Suprapubic skin (tissue), 4 donors: ENCODE measurements at regions not wholly inside any gene's neighbourhood (a gene's known extent, or its start where the extent isn't known, plus 50 kb on each side); places are given as distances from the start of the nearest gene placed in this dataset.

Source experiments
- DNase-seq, 2 donors: peaks; one replicate each; pipeline ENCODE4 v3.0.0-alpha.2; 2019; ENCODE audit warnings: low spot score in 2 of 2
- H3K27ac ChIP-seq: fragments of 200-600 bp; sonication (generic); one replicate; pipeline ENCODE4 v1.5.1; 2019
- H3K27me3 ChIP-seq: fragments of 200-600 bp; sonication (generic); one replicate; pipeline ENCODE4 v1.5.1; 2019
- H3K36me3 ChIP-seq: fragments of 200-600 bp; sonication (generic); one replicate; pipeline ENCODE4 v1.5.1; 2019
- H3K4me1 ChIP-seq: fragments of 200-600 bp; sonication (generic); one replicate; pipeline ENCODE4 v1.5.1; 2019
- H3K4me3 ChIP-seq: fragments of 200-600 bp; sonication (generic); one replicate; pipeline ENCODE4 v1.5.1; 2019; ENCODE audit warnings: mild to moderate bottlenecking
- H3K9me3 ChIP-seq: fragments of 200-600 bp; sonication (generic); one replicate; pipeline ENCODE4 v1.5.1; 2019
- EP300 ChIP-seq: sonication (generic); formaldehyde crosslinking; IDR thresholded peaks from one replicate; pipeline ENCODE4 v1.6.1; 2017; ENCODE audit warnings: antibody characterized with exemption
- POLR2A ChIP-seq, 2 donors: fragments of 450-650 bp; IDR thresholded peaks; one replicate each; pipeline ENCODE4 v1.6.1; 2017; ENCODE audit warnings: antibody characterized with exemption in 2 of 2, mild to moderate bottlenecking in 2 of 2, moderate library complexity in 2 of 2
- POLR2AphosphoS5 ChIP-seq, 3 donors: sonication (generic); formaldehyde crosslinking; IDR thresholded peaks; one replicate each; pipeline ENCODE4 v1.6.1; 2017; ENCODE audit warnings: antibody characterized with exemption in 3 of 3
- WGBS: methylation state at CpG from one replicate; pipeline ENCODE4 v1.1.5; 2018; 5-methylcytosine and 5-hydroxymethylcytosine counted together
- TF ChIP-seq, protein P1 (sequence below), 2 donors: fragments of 200-600 bp in 1 of 2; fragments of 450-650 bp in 1 of 2; sonication (generic) in 1 of 2; IDR thresholded peaks; one replicate each; pipeline ENCODE4 v1.5.1; 2016 to 2019; ENCODE audit warnings: antibody characterized with exemption in 2 of 2, mild to moderate bottlenecking in 1 of 2, moderate library complexity in 1 of 2

DNA sequence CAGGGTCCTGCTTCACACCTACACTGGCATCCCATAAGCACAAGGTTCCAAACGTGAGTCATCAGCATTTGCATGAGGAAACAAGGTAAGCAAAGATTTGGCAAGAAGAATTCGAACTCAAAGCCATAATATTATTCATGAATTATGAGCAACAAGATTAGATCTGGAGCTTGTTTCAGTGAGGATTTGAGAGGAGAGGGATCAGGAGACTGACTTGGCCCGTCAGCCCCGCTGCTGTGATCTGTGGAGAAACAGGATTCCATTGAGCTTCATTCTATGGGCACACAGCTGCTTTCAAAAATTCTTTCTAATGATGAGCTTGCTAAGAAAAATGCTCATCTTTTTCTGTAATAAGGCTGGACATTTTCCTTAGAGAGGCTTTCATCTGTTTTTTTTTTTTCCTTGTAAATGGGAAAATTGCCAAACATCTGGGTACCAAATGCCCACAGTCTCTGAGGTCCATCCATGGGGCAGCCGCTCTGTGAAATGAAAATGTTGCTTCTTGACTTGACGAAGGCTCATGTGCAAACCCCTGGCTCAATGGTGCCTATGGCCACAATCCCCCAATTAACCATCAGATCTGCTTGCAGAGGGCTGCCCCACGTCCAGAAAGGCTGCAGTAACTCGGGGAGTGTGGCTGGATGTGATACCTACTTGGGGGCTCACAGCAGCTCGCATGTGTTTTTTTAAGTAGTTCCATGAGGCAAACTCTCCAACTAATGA is 179.3 kb downstream of the TMEM18 start:
- peaks cover 3% of the 10 kb centered on the region for H3K27me3 ChIP-seq
- no peak overlapping the region for H3K4me3 ChIP-seq
- TF ChIP-seq EP300 (no peak), POLR2AphosphoS5 (IDR thresholded peaks at IDR 0.05) (no peak), POLR2A (IDR thresholded peaks at IDR 0.05) (no peak)
- TF ChIP-seq, protein P1, sequence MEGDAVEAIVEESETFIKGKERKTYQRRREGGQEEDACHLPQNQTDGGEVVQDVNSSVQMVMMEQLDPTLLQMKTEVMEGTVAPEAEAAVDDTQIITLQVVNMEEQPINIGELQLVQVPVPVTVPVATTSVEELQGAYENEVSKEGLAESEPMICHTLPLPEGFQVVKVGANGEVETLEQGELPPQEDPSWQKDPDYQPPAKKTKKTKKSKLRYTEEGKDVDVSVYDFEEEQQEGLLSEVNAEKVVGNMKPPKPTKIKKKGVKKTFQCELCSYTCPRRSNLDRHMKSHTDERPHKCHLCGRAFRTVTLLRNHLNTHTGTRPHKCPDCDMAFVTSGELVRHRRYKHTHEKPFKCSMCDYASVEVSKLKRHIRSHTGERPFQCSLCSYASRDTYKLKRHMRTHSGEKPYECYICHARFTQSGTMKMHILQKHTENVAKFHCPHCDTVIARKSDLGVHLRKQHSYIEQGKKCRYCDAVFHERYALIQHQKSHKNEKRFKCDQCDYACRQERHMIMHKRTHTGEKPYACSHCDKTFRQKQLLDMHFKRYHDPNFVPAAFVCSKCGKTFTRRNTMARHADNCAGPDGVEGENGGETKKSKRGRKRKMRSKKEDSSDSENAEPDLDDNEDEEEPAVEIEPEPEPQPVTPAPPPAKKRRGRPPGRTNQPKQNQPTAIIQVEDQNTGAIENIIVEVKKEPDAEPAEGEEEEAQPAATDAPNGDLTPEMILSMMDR (IDR thresholded peaks at IDR 0.05): no peak
- no peaks in the 10 kb centered on the region for H3K36me3 ChIP-seq
- H3K27ac ChIP-seq: no peak overlapping the region
- DNase-seq: no peak
- WGBS: 46% methylated on average over 9 of the region's 9 CpGs
- H3K4me1 ChIP-seq: no peaks in the 10 kb centered on the region
- no peaks in the 10 kb centered on the region for H3K9me3 ChIP-seq

DNA sequence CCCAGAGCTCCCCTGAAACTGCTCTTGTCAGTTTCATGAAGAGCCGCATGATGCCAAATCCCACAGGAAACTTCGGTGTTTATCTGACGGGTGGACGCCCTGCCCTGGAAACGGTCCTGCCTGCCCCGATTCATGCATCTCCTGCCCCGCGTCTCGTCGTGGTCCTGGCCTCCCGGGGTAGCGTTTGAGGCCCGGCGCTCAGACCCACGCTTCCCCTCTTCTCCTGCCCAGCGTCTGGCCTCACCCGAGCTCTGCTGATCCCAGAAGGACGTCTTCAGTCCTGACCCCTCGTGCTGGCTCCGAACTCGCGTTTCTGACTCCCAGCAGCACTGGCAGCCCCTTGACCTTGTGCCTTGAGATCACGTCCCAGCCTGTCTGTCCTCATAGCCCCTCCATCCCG is 180.5 kb downstream of the TMEM18 start:
- DNase-seq: no peak
- H3K9me3 ChIP-seq: no peaks in the 10 kb centered on the region
- no peak overlapping the region for H3K4me3 ChIP-seq
- TF ChIP-seq POLR2A (IDR thresholded peaks at IDR 0.05): no peak
- TF ChIP-seq POLR2AphosphoS5 (IDR thresholded peaks at IDR 0.05): no peak
- TF ChIP-seq EP300: no peak
- TF ChIP-seq, protein P1 (IDR thresholded peaks at IDR 0.05): no peak
- 82% methylated on average over 24 of the region's 24 CpGs for WGBS
- H3K4me1 ChIP-seq: no peaks in the 10 kb centered on the region
- H3K27ac ChIP-seq: no peak overlapping the region
- no peaks in the 10 kb centered on the region for H3K36me3 ChIP-seq
- peaks cover 3% of the 10 kb centered on the region for H3K27me3 ChIP-seq

DNA sequence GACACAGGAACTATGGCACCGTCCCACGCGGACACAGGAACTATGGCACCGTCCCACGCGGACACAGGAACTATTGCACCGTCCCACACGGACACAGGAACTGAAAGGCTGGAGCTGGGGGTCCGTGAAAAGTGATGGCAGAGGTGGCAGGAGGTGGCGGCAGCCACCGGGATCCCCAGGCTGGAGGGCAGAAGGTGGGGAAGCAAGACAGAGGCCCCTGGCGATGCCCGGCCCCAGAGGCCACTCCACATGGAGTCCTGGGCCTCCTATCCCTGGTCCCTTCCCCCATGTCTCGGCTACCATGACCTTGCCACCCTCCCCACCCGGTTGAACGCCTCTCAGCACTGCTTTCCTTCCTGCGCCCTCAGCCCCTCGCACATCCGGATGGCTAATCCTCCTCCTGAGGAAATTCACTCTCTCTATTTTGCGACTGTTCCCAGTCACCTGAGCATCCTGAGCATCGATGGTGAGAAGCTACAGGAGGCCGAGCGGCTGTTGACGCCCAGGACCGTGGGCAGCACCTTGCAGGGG is 181.4 kb downstream of the TMEM18 start:
- H3K4me1 ChIP-seq: no peaks in the 10 kb centered on the region
- TF ChIP-seq, protein P1 (IDR thresholded peaks at IDR 0.05): no peak
- TF ChIP-seq EP300: no peak
- TF ChIP-seq POLR2AphosphoS5 (IDR thresholded peaks at IDR 0.05): no peak
- TF ChIP-seq POLR2A (IDR thresholded peaks at IDR 0.05): no peak
- DNase-seq: no peak
- WGBS: 94% methylated on average over 22 of the region's 25 CpGs
- no peak overlapping the region for H3K4me3 ChIP-seq
- H3K9me3 ChIP-seq: no peaks in the 10 kb centered on the region
- peaks cover 3% of the 10 kb centered on the region for H3K27me3 ChIP-seq
- no peak overlapping the region for H3K27ac ChIP-seq
- H3K36me3 ChIP-seq: no peaks in the 10 kb centered on the region

DNA sequence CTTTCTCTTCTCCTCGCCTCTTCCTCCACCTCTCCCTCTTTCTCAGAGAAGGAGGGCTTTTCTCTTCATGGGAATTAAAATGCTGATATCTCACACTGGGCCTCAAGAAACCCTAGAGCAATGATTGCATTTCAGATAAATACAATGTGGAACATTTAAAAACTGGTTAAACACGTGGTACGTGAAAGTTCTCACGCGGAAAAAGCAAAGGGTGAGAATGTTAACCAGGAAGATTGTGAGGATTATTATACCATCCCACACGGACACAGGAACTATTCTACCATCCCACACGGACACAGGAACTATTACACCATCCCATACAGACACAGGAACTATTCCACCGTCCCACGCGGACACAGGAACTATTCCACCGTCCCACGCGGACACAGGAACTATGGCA is 182.4 kb downstream of the TMEM18 start:
- no peaks in the 10 kb centered on the region for H3K9me3 ChIP-seq
- peaks cover 3% of the 10 kb centered on the region for H3K27me3 ChIP-seq
- no peak for DNase-seq
- H3K4me3 ChIP-seq: no peak overlapping the region
- no peaks in the 10 kb centered on the region for H3K36me3 ChIP-seq
- WGBS: 83% methylated on average over 13 of the region's 13 CpGs
- no peak overlapping the region for H3K27ac ChIP-seq
- no peak for TF ChIP-seq POLR2A (IDR thresholded peaks at IDR 0.05)
- TF ChIP-seq POLR2AphosphoS5 (IDR thresholded peaks at IDR 0.05): no peak
- TF ChIP-seq, protein P1 (IDR thresholded peaks at IDR 0.05): no peak
- no peak for TF ChIP-seq EP300
- H3K4me1 ChIP-seq: no peaks in the 10 kb centered on the region

DNA sequence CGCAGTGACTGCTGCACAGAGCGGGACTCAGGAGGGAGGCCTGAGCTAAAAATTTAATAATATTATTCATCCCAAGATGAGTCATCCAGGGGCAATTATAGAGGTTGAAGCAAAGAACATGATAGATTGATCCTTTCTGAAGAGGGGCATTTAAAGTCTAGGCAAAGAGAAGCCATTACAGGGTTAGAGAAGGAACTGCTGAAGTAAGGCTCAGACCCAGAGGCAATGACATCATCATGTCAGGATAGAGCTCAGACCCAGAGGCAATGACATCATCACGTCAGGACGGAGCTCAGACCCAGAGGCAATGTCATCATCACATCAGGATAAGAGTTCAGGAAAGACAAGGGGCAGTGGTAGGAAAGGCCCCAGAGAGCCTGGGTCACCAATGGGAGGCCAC is 184.0 kb downstream of the TMEM18 start:
- no peak for DNase-seq
- Histone ChIP-seq H3K4me3 (no peak overlapping the region), H3K27me3 (no peaks in the 10 kb centered on the region), H3K36me3 (no peaks in the 10 kb centered on the region), H3K27ac (no peak overlapping the region), H3K4me1 (no peaks in the 10 kb centered on the region), H3K9me3 (no peaks in the 10 kb centered on the region)
- WGBS: 68% methylated on average over 4 of the region's 4 CpGs
- TF ChIP-seq, protein P1 (IDR thresholded peaks at IDR 0.05): no peak
- no peak for TF ChIP-seq EP300
- TF ChIP-seq POLR2AphosphoS5 (IDR thresholded peaks at IDR 0.05): no peak
- TF ChIP-seq POLR2A (IDR thresholded peaks at IDR 0.05): no peak
